Neural progenitor cell (in vitro differentiated cells): ENCODE measurements at regions not wholly inside any gene's neighbourhood (a gene's known extent, or its start where the extent isn't known, plus 50 kb on each side); places are given as distances from the start of the nearest gene placed in this dataset.

ENCODE experiments used
- DNase-seq: peaks from one replicate; pipeline ENCODE4 v3.0.0-alpha.2; 2016; ENCODE audit warnings: low spot score
- H2AFZ ChIP-seq: fragments of 200-600 bp; sonication (generic); replicated peaks from 2 replicates; pipeline ENCODE4 v1.6.1; 2016; ENCODE audit warnings: antibody characterized with exemption
- H3F3A ChIP-seq: fragments of 200-600 bp; sonication (generic); 2 replicates; pipeline ENCODE4 v1.6.1; 2016; ENCODE audit warnings: antibody characterized with exemption, low read depth
- H3K27ac ChIP-seq: fragments of 200-600 bp; sonication (generic); 2 replicates; pipeline ENCODE4 v1.5.1; 2016; ENCODE audit warnings: mild to moderate bottlenecking
- H3K27me3 ChIP-seq: fragments of 200-600 bp; sonication (generic); 2 replicates; pipeline ENCODE4 v1.6.1; 2016; ENCODE audit warnings: mild to moderate bottlenecking, moderate library complexity
- H3K36me3 ChIP-seq: fragments of 200-600 bp; sonication (generic); 2 replicates; pipeline ENCODE4 v1.5.1; 2016
- H3K4me1 ChIP-seq: fragments of 200-600 bp; sonication (generic); 2 replicates; pipeline ENCODE4 v1.6.1; 2016; ENCODE audit warnings: mixed run types
- H3K4me2 ChIP-seq: fragments of 200-600 bp; sonication (generic); 2 replicates; pipeline ENCODE4 v1.6.1; 2016
- H3K4me3 ChIP-seq: fragments of 200-600 bp; sonication (generic); 2 replicates; pipeline ENCODE4 v1.5.1; 2016
- H3K79me2 ChIP-seq: fragments of 200-600 bp; sonication (generic); 2 replicates; pipeline ENCODE4 v1.6.1; 2016; ENCODE audit warnings: low read depth
- H3K9ac ChIP-seq: fragments of 200-600 bp; sonication (generic); 2 replicates; pipeline ENCODE4 v1.6.1; 2016
- H3K9me3 ChIP-seq: fragments of 200-600 bp; sonication (generic); 2 replicates; pipeline ENCODE4 v1.5.1; 2016; ENCODE audit warnings: low read depth
- H4K20me1 ChIP-seq: fragments of 200-600 bp; sonication (generic); 2 replicates; pipeline ENCODE4 v1.6.1; 2016; ENCODE audit warnings: low read depth
- H3K27ac Mint-ChIP-seq: 3 replicates; pipeline ENCODE4 v1.8.0; 2021; ENCODE audit warnings: mixed read lengths
- H3K27me3 Mint-ChIP-seq: 2 replicates; pipeline ENCODE4 v1.8.0; 2022; ENCODE audit warnings: low read depth, mild to moderate bottlenecking, inconsistent platforms, moderate library complexity, mixed read lengths; ENCODE audit not compliant: insufficient read depth
- H3K36me3 Mint-ChIP-seq: 3 replicates; pipeline ENCODE4 v1.8.0; 2021; ENCODE audit warnings: mixed read lengths
- H3K4me1 Mint-ChIP-seq: 3 replicates; pipeline ENCODE4 v1.8.0; 2021; ENCODE audit warnings: mixed read lengths
- H3K4me3 Mint-ChIP-seq: 3 replicates; pipeline ENCODE4 v1.8.0; 2021; ENCODE audit warnings: mild to moderate bottlenecking, moderate library complexity, mixed read lengths
- H3K9me3 Mint-ChIP-seq: 3 replicates; pipeline ENCODE4 v1.8.0; 2020; ENCODE audit warnings: mixed read lengths
- EZH2 ChIP-seq: fragments of 200-600 bp; sonication (generic); IDR thresholded peaks from 2 replicates; pipeline ENCODE4 v1.6.1; 2017; ENCODE audit warnings: antibody characterized with exemption, mild to moderate bottlenecking, moderate library complexity
- EZH2phosphoT487 ChIP-seq: fragments of 200-600 bp; sonication (generic); IDR thresholded peaks from 2 replicates; pipeline ENCODE4 v1.6.1; 2017; ENCODE audit warnings: antibody characterized with exemption
- TF ChIP-seq, protein P1 (sequence below): fragments of 200-600 bp; sonication (generic); IDR thresholded peaks from 2 replicates; pipeline ENCODE4 v1.5.1; 2017; ENCODE audit warnings: antibody characterized with exemption, mild to moderate bottlenecking

DNA sequence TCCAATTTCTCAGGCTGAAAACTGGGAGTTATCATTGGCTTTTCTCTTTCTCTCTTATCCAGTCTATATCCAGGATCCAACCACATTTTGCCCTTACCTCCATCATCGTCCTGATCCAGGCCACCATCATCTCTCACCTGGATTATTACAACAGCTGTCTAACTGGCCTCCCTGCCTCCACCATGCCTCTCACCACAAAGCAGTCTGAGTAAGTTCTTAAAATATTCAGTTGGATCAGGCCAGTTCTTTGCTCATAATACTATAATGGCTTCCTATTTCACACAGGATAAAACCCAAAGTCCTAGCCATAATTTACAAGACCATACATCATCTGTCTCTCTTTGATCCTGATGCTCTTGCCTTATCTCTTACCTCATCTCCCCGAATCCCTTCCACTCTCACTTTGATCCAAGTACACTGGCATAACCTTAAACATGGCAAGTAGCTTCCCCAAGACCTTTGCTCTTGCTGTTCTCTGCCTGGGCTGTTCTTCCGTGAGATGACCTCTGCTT is 133.4 kb upstream of the RAP1B start:
- H3K27ac ChIP-seq: no peak overlapping the region
- no peaks in the 10 kb centered on the region for H3K27me3 ChIP-seq
- H3K9me3 Mint-ChIP-seq: peaks cover 5% of the 10 kb centered on the region
- H3K9ac ChIP-seq: no peak overlapping the region
- no peak for TF ChIP-seq EZH2phosphoT487
- TF ChIP-seq, protein P1, sequence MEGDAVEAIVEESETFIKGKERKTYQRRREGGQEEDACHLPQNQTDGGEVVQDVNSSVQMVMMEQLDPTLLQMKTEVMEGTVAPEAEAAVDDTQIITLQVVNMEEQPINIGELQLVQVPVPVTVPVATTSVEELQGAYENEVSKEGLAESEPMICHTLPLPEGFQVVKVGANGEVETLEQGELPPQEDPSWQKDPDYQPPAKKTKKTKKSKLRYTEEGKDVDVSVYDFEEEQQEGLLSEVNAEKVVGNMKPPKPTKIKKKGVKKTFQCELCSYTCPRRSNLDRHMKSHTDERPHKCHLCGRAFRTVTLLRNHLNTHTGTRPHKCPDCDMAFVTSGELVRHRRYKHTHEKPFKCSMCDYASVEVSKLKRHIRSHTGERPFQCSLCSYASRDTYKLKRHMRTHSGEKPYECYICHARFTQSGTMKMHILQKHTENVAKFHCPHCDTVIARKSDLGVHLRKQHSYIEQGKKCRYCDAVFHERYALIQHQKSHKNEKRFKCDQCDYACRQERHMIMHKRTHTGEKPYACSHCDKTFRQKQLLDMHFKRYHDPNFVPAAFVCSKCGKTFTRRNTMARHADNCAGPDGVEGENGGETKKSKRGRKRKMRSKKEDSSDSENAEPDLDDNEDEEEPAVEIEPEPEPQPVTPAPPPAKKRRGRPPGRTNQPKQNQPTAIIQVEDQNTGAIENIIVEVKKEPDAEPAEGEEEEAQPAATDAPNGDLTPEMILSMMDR: no peak
- no peak for TF ChIP-seq EZH2
- H3K4me1 ChIP-seq: no peaks in the 10 kb centered on the region
- H3K4me1 Mint-ChIP-seq: peaks cover 10% of the 10 kb centered on the region
- no peak overlapping the region for H3K4me3 ChIP-seq
- H3K79me2 ChIP-seq: no peaks in the 10 kb centered on the region
- no peaks in the 10 kb centered on the region for H3K36me3 Mint-ChIP-seq
- H3K4me3 Mint-ChIP-seq: no peak overlapping the region
- H3F3A ChIP-seq: no peaks in the 10 kb centered on the region
- H3K27ac Mint-ChIP-seq: no peak overlapping the region
- H2AFZ ChIP-seq: no peak overlapping the region
- DNase-seq: no peak
- no peak overlapping the region for H3K4me2 ChIP-seq
- H3K9me3 ChIP-seq: no peaks in the 10 kb centered on the region
- H3K27me3 Mint-ChIP-seq: peaks cover 5% of the 10 kb centered on the region
- H3K36me3 ChIP-seq: no peaks in the 10 kb centered on the region
- H4K20me1 ChIP-seq: no peaks in the 10 kb centered on the region

DNA sequence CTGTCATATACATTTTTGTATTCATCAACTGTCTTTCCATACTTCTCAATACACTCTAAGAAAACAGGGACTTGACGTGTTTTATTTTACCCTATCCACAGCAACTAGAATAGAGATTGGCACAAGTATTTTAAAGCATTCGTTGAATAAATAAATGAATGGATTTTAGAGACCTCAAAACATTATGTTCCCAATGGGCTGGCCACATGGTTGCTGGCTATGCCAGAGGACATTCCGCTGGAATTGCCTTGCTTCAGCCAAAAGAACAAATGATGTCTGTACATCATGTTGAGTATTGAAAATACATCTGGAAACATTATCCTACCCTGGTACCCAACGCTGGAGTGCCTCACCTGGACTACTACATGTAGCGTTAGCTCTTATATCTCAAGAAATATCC is 132.8 kb upstream of the RAP1B start:
- Histone ChIP-seq H3K27me3 (no peaks in the 10 kb centered on the region), H2AFZ (no peak overlapping the region), H3K9me3 (no peaks in the 10 kb centered on the region), H3K9ac (no peak overlapping the region), H4K20me1 (no peaks in the 10 kb centered on the region), H3K27ac (no peak overlapping the region), H3K79me2 (no peaks in the 10 kb centered on the region), H3F3A (no peaks in the 10 kb centered on the region), H3K4me3 (no peak overlapping the region), H3K4me2 (no peak overlapping the region), H3K4me1 (no peaks in the 10 kb centered on the region), H3K36me3 (no peaks in the 10 kb centered on the region)
- peaks cover 10% of the 10 kb centered on the region for H3K4me1 Mint-ChIP-seq
- no peak overlapping the region for H3K27ac Mint-ChIP-seq
- H3K4me3 Mint-ChIP-seq: no peak overlapping the region
- peaks cover 5% of the 10 kb centered on the region for H3K9me3 Mint-ChIP-seq
- DNase-seq: no peak
- peaks cover 5% of the 10 kb centered on the region for H3K27me3 Mint-ChIP-seq
- no peaks in the 10 kb centered on the region for H3K36me3 Mint-ChIP-seq
- TF ChIP-seq, protein P1: no peak
- TF ChIP-seq EZH2: no peak
- TF ChIP-seq EZH2phosphoT487: no peak

DNA sequence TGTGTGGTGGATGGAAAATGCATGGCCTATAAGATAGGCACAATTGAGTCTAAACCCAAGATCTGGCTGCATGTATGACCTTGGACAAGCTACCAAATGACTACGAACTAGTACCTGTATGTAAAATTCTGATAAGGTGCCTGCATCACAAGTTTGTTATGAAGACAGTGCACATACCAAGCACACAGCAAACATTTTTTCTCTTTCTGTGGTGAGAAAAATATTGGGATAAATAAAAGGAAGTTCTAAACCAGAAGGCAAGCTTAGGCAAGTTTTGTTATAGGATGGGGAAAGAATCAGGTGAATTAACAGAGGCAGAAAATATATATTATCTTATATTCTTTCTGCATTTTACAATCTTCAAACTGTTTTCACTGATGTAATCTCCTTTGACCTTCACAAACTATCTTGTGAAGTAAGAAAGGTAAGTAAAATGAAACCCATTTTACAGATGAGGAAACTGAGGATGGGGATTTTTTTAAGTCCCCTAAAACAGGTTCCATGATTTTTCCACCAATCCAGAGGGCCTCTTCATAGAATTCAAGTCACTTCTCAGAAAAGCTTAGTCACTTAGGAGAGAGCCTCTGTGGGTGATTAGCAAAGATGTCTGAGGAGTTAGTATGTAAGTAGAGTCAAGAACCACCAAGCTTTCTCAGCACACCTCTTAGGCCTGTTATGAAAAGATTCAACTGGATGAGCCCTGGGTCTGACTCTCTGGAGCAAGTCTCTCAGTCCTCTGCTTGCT is 132.0 kb upstream of the RAP1B start:
- Histone ChIP-seq H3K9ac (no peak overlapping the region), H3K4me1 (no peaks in the 10 kb centered on the region), H4K20me1 (no peaks in the 10 kb centered on the region), H3K27ac (no peak overlapping the region), H3F3A (no peaks in the 10 kb centered on the region), H3K36me3 (no peaks in the 10 kb centered on the region), H3K79me2 (no peaks in the 10 kb centered on the region), H3K4me2 (no peak overlapping the region), H2AFZ (no peak overlapping the region), H3K9me3 (no peaks in the 10 kb centered on the region), H3K4me3 (no peak overlapping the region), H3K27me3 (no peaks in the 10 kb centered on the region)
- DNase-seq: no peak
- Mint-ChIP-seq H3K27me3 (peaks cover 5% of the 10 kb centered on the region), H3K27ac (no peak overlapping the region), H3K9me3 (peaks cover 5% of the 10 kb centered on the region), H3K36me3 (no peaks in the 10 kb centered on the region), H3K4me3 (no peak overlapping the region), H3K4me1 (peaks cover 10% of the 10 kb centered on the region)
- TF ChIP-seq EZH2phosphoT487 (no peak), EZH2 (no peak)
- TF ChIP-seq, protein P1: no peak
